NCI-H187 treated with DMSO at 0.1 percent for 48 hours (cell line): ENCODE measurements at regions not wholly inside any gene's neighbourhood (a gene's known extent, or its start where the extent isn't known, plus 50 kb on each side); places are given as distances from the start of the nearest gene placed in this dataset.
"Not testable (repeated sequence)": the region's sequence is repeated elsewhere in the genome, so short reads cannot be mapped to it uniquely, and the experiment has no call there.

Experiments
- DNase-seq: peaks from one replicate; lab custom pipeline; 2025; lab: John Stamatoyannopoulos, UW

GRCh38 chr14:105600939-105601359, 74.6 kb downstream of the TMEM121 start:
- DNase-seq, result no peak

GRCh38 chr14:105601360-105602242, 75.2 kb downstream of the TMEM121 start:
- DNase-seq, result no peak

GRCh38 chr14:105602243-105602750, 75.9 kb downstream of the TMEM121 start:
- no peak for DNase-seq

- no peak for DNase-seq
Observed at GRCh38 chr14:105602799-105603793, 76.7 kb downstream of the TMEM121 start.

- DNase-seq, result not testable (repeated sequence)
Observed at GRCh38 chr14:105604531-105605463, 78.4 kb downstream of the TMEM121 start.

DNA sequence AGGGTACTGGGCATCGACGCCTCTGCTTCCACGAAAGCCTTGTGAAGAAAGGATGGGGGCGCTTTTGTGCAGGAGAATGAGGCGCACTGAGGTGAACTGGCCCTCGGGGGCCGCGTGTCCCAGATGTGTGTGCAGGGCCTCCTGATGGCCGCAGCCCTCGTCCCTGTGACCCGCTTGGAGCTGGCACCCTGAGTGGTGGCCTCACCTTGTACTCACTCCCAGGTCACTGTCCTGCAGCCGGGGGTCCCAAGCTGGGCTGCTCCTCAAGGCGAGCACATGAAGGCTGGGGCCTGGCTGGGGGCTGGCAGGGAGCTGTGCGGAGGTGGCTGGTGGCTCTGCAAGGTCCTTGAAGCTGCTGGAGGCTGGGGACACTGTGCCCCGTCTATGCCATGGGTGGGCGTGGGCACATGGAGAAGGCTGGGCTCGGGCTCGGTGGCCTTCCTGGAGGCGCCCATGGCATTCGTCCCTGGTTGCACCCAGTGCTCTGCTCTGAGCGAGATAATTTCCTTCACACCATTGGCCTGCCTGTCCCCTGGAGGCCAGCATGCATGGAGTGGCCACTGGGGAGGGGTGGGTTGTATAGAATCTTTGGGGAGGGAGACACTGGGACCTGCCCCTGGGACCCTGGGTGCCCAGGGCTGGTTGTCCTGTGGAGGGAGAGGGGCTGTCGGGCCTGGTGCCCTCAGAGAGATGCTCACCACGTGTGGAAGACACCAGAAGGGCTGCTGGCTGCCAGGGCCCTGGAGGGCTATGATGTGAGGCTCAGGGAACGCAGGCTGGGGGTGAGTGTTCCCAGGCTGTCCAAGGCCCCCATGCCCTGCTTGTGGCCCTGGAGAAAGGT, 79.3 kb downstream of the TMEM121 start:
- no peak for DNase-seq

GRCh38 chr14:105606305-105606975, 80.1 kb downstream of the TMEM121 start:
- not testable (repeated sequence) for DNase-seq

DNA sequence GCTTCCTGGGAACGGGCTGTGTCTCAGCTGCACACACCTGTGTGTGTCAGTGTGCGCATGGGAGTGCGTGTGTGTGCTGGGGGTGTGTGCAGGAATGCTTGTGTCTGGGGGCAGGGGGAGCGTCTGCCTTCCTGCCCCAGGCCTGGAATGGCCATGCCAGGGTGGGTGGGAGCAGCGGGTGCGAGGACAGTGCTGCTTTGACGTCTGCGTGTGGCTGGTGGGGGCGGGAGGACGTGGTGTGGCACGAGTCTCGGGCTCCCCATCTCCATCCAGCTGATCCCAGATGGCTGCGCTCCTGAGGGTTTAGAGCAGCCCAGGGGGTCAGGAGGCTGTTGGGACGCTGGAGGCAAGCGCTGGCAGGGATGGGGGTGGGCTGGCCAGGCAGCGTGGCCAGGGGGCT, 80.6 kb downstream of the TMEM121 start:
- DNase-seq, result not testable (repeated sequence)

GRCh38 chr14:105614987-105615386, 88.6 kb downstream of the TMEM121 start:
- DNase-seq, result not testable (repeated sequence)

- not testable (repeated sequence) for DNase-seq
Observed at GRCh38 chr14:105615986-105616801, 89.8 kb downstream of the TMEM121 start.

DNA sequence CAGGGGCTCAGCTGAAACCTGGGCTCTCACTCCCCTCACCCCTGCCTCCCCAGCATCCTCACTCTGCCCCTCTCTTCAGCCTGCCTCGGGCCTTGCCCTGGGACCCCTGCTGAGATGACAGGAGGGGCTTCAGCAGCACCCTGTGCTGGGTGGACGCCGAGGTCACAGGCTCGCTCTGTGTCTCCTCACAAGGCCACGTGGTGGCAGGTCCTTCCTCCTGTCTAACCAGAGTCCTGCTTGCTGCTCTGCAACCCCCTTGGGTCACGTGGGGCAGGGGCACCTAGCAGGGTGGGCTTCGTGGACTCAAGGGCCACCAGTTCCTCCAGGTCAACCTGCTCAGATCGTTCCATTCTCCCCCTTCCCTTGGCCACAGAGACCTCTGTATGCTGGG, 90.4 kb downstream of the TMEM121 start:
- no peak for DNase-seq

DNA sequence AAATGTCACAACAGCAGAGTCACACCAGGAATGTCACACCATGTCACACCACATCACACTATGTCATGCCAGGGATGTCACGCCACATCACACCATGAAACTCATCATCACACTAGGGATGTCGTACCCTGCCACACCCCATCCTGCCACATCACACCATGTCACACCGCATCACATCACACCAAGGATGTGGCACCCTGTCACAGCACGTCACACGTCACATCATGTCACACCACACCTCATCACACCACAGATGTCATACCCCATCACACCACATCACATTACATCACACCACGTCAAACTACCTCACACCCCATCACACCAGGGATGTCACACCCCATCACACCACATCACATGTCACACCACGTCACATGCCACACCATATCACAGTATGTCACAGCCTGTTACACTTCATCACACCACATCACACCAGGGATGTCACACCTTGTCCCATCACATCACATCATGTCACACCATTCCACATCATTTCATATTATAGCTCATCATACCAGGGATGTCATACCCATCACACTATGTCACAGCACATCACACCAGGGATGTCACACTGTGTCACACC, 90.9 kb downstream of the TMEM121 start:
- DNase-seq, result no peak

- not testable (repeated sequence) for DNase-seq
Observed at GRCh38 chr14:105617805-105618204, 91.4 kb downstream of the TMEM121 start.

GRCh38 chr14:105619324-105619723, 92.9 kb downstream of the TMEM121 start:
- DNase-seq, result not testable (repeated sequence)

DNA sequence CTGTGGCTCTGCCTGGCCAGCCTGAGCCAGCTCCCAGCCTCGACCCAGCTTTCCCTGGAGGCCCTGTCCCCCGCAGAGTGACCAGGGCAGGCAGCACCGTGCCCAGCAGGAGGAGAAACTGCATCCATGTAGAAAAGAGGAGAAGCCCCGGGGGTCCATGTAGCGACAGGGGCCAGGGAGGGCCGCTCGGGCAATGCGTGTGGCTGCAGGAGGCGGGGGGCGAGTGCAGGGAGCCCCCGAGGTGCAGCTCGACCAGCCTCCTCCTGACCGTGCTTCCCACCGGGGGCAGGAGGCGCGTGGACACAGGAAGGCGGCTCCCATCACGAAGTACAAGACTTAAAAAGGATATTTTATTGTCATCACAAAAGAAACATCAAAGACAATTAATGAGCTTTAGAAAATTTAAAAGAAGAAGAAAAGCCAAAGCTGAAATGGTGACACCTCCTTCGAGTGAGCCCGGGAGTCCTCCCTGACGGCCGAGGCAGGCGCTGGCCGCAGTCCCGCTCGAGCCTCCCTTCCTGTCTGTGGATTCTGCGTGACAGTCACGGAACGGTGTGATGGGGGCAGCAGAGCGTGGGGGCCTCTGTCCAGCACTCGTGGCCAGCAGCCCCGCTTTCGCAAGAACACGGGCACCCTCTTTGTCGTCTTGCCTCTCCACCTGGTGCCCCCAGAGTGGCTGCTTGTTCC, 93.9 kb downstream of the TMEM121 start:
- DNase-seq, result not testable (repeated sequence)

DNA sequence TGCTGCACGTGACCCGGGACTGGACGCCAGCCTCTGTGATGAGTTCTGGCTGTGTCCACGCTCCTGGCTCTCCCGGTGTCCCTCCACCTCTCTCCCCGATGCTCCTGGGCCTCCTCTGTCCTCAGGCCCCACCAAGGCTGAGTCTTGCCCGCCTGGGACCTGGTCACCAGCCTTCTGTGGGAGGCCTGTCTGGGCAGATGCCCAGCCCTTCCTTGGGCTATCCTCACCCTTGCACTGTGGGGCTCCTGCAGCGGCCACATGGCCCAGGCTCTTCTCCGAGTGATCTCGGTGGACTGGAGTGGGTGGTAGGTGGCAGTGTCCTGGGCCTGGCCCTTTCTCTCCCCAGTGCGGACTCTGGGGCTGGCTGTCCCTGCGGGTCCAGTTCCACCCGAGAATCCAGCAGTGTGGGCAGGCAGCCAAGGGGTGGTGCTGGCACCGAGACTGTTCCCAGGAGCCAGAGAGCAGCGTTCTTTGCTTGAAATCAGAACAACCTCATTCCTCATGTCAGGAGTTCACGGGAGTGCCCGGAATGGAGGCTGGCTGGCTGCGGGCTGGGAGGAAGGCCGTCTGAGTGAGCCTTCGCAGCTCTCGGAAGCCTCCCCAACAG, 94.6 kb downstream of the TMEM121 start:
- DNase-seq, result not testable (repeated sequence)
